ENCODE measurements at regions not wholly inside any gene's neighbourhood (a gene's known extent, or its start where the extent isn't known, plus 50 kb on each side); places are given as distances from the start of the nearest gene placed in this dataset.
"Not testable (repeated sequence)": the region's sequence is repeated elsewhere in the genome, so short reads cannot be mapped to it uniquely, and the experiment has no call there.

- H3K9me3 ChIP-seq (ENCODE audit: control insufficient read depth, insufficient read depth, low read length): no peaks in the 10 kb centered on the region
- H4K20me1 ChIP-seq (ENCODE audit: control insufficient read depth, insufficient read depth, low read depth, low read length): no peaks in the 10 kb centered on the region
- no peak overlapping the region for H3K4me3 ChIP-seq (ENCODE audit: low read length)
- H3K36me3 ChIP-seq (ENCODE audit: control insufficient read depth, low read length): no peaks in the 10 kb centered on the region
- no peaks in the 10 kb centered on the region for H3K9me2 ChIP-seq (replicated peaks; ENCODE audit: control insufficient read depth, low read length)
- H3K4me2 ChIP-seq (ENCODE audit: low read length): no peak overlapping the region
- TF ChIP-seq CTCF (IDR thresholded peaks at IDR 0.05; ENCODE audit: low read depth, low read length, poor library complexity, severe bottlenecking) (no peak), EZH2phosphoT487 (IDR thresholded peaks at IDR 0.05; ENCODE audit: borderline replicate concordance, low read length) (no peak)
- no peaks in the 10 kb centered on the region for H3K79me2 ChIP-seq (ENCODE audit: control insufficient read depth, low read length)
- H3K4me1 ChIP-seq (ENCODE audit: control insufficient read depth, low read length): peaks cover 17% of the 10 kb centered on the region
- no peak overlapping the region for H3K27ac ChIP-seq (ENCODE audit: low read depth, low read length)
- H3F3A ChIP-seq (ENCODE audit: control insufficient read depth, insufficient read depth): no peaks in the 10 kb centered on the region
- no peaks in the 10 kb centered on the region for H3K27me3 ChIP-seq (ENCODE audit: control insufficient read depth, low read length)
Measured at GRCh38 chr14:89508863-89509262, 91.8 kb upstream of the FOXN3 start.

- Histone ChIP-seq H3K4me2 (ENCODE audit: low read length) (no peak overlapping the region), H3K4me1 (ENCODE audit: control insufficient read depth, low read length) (peaks cover 17% of the 10 kb centered on the region), H3K9me3 (ENCODE audit: control insufficient read depth, insufficient read depth, low read length) (no peaks in the 10 kb centered on the region), H4K20me1 (ENCODE audit: control insufficient read depth, insufficient read depth, low read depth, low read length) (no peaks in the 10 kb centered on the region), H3K27ac (ENCODE audit: low read depth, low read length) (no peak overlapping the region), H3K27me3 (ENCODE audit: control insufficient read depth, low read length) (no peaks in the 10 kb centered on the region), H3F3A (ENCODE audit: control insufficient read depth, insufficient read depth) (no peaks in the 10 kb centered on the region), H3K79me2 (ENCODE audit: control insufficient read depth, low read length) (no peaks in the 10 kb centered on the region), H3K36me3 (ENCODE audit: control insufficient read depth, low read length) (no peaks in the 10 kb centered on the region), H3K9me2 (replicated peaks; ENCODE audit: control insufficient read depth, low read length) (no peaks in the 10 kb centered on the region), H3K4me3 (ENCODE audit: low read length) (no peak overlapping the region)
- TF ChIP-seq EZH2phosphoT487 (IDR thresholded peaks at IDR 0.05; ENCODE audit: borderline replicate concordance, low read length): no peak
- TF ChIP-seq CTCF (IDR thresholded peaks at IDR 0.05; ENCODE audit: low read depth, low read length, poor library complexity, severe bottlenecking): no peak
Measured at GRCh38 chr14:89507926-89508460, 91.0 kb upstream of the FOXN3 start.

DNA sequence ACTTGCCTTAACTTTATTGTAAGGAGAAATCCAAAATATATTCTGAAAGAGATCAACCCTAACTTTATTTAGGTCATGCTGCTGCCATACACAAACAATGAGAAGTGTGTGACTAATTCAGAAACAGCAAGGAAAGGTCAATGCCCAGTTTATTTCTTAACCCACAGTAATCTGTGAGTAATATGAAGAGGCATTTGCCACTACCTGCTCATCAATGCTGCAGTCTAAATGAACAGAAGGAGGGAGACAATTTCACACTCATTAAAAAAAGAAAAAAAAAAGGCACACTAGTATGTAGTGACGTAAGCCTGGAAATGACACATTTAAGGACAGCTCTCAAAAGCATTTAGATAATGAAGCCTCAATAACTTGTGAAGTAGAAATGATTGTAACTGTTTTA is 90.5 kb upstream of the FOXN3 start:
- H3K4me2 ChIP-seq (ENCODE audit: low read length): no peak overlapping the region
- H3K9me2 ChIP-seq (replicated peaks; ENCODE audit: control insufficient read depth, low read length): no peaks in the 10 kb centered on the region
- TF ChIP-seq CTCF (IDR thresholded peaks at IDR 0.05; ENCODE audit: low read depth, low read length, poor library complexity, severe bottlenecking) (no peak), EZH2phosphoT487 (IDR thresholded peaks at IDR 0.05; ENCODE audit: borderline replicate concordance, low read length) (no peak)
- H3K9me3 ChIP-seq (ENCODE audit: control insufficient read depth, insufficient read depth, low read length): no peaks in the 10 kb centered on the region
- H3K79me2 ChIP-seq (ENCODE audit: control insufficient read depth, low read length): no peaks in the 10 kb centered on the region
- H4K20me1 ChIP-seq (ENCODE audit: control insufficient read depth, insufficient read depth, low read depth, low read length): no peaks in the 10 kb centered on the region
- H3K36me3 ChIP-seq (ENCODE audit: control insufficient read depth, low read length): no peaks in the 10 kb centered on the region
- H3K4me1 ChIP-seq (ENCODE audit: control insufficient read depth, low read length): peaks cover 17% of the 10 kb centered on the region
- H3K27me3 ChIP-seq (ENCODE audit: control insufficient read depth, low read length): no peaks in the 10 kb centered on the region
- H3K27ac ChIP-seq (ENCODE audit: low read depth, low read length): no peak overlapping the region
- no peak overlapping the region for H3K4me3 ChIP-seq (ENCODE audit: low read length)
- no peaks in the 10 kb centered on the region for H3F3A ChIP-seq (ENCODE audit: control insufficient read depth, insufficient read depth)

- not testable (repeated sequence) for H3K9me3 ChIP-seq (ENCODE audit: control insufficient read depth, insufficient read depth, low read length); H3F3A ChIP-seq (ENCODE audit: control insufficient read depth, insufficient read depth); H3K4me2 ChIP-seq (ENCODE audit: low read length); H3K27me3 ChIP-seq (ENCODE audit: control insufficient read depth, low read length); H4K20me1 ChIP-seq (ENCODE audit: control insufficient read depth, insufficient read depth, low read depth, low read length); H3K79me2 ChIP-seq (ENCODE audit: control insufficient read depth, low read length); H3K9me2 ChIP-seq (replicated peaks; ENCODE audit: control insufficient read depth, low read length); H3K36me3 ChIP-seq (ENCODE audit: control insufficient read depth, low read length); H3K4me3 ChIP-seq (ENCODE audit: low read length); H3K27ac ChIP-seq (ENCODE audit: low read depth, low read length)
- H3K4me1 ChIP-seq (ENCODE audit: control insufficient read depth, low read length): peaks cover 17% of the 10 kb centered on the region
Measured at GRCh38 chr14:89506891-89507452, 89.9 kb upstream of the FOXN3 start.

Measured in DOHH2 (cell line).